ENCODE measurements at regions not wholly inside any gene's neighbourhood (a gene's known extent, or its start where the extent isn't known, plus 50 kb on each side); places are given as distances from the start of the nearest gene placed in this dataset.

GRCh38 chr6:47135772-47136171 lies 93.6 kb upstream of the ADGRF1 start (continued):
- TF ChIP-seq, protein P1, sequence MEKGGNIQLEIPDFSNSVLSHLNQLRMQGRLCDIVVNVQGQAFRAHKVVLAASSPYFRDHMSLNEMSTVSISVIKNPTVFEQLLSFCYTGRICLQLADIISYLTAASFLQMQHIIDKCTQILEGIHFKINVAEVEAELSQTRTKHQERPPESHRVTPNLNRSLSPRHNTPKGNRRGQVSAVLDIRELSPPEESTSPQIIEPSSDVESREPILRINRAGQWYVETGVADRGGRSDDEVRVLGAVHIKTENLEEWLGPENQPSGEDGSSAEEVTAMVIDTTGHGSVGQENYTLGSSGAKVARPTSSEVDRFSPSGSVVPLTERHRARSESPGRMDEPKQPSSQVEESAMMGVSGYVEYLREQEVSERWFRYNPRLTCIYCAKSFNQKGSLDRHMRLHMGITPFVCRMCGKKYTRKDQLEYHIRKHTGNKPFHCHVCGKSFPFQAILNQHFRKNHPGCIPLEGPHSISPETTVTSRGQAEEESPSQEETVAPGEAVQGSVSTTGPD (CRISPR knock-in tag; IDR thresholded peaks at IDR 0.05) = no peak
- TF ChIP-seq HIVEP1 (CRISPR knock-in tag; IDR thresholded peaks at IDR 0.05) (no peak), POLR2G (IDR thresholded peaks at IDR 0.05; ENCODE audit: low read depth, low read length) (no peak), ESRRA (CRISPR knock-in tag; IDR thresholded peaks at IDR 0.05; ENCODE audit: low read depth) (no peak), HDAC1 (CRISPR knock-in tag; IDR thresholded peaks at IDR 0.05) (no peak), DR1 (CRISPR knock-in tag; IDR thresholded peaks at IDR 0.05) (no peak), ZBTB44 (CRISPR knock-in tag; IDR thresholded peaks at IDR 0.05) (no peak), ZXDC (CRISPR knock-in tag; IDR thresholded peaks at IDR 0.05) (no peak), MIXL1 (CRISPR knock-in tag; IDR thresholded peaks at IDR 0.05) (no peak; the same call in 1 of the 2 replicates), ZSCAN25 (CRISPR knock-in tag; IDR thresholded peaks at IDR 0.05) (no peak), ZSCAN22 (CRISPR knock-in tag; IDR thresholded peaks at IDR 0.05) (no peak), FUBP1 (CRISPR knock-in tag; IDR thresholded peaks at IDR 0.05; ENCODE audit: borderline replicate concordance) (no peak), ZNF329 (CRISPR knock-in tag; IDR thresholded peaks at IDR 0.05; ENCODE audit: low read depth) (no peak), HDAC6 (IDR thresholded peaks at IDR 0.05; ENCODE audit: low read depth, low read length) (no peak), ZNF562 (CRISPR knock-in tag; IDR thresholded peaks at IDR 0.05; ENCODE audit: borderline replicate concordance) (no peak), MAF1 (CRISPR knock-in tag; IDR thresholded peaks at IDR 0.05; ENCODE audit: borderline replicate concordance) (no peak), TAF15 (IDR thresholded peaks at IDR 0.05; ENCODE audit: low read depth, low read length, poor library complexity, severe bottlenecking) (no peak)
- TF ChIP-seq, protein P2, sequence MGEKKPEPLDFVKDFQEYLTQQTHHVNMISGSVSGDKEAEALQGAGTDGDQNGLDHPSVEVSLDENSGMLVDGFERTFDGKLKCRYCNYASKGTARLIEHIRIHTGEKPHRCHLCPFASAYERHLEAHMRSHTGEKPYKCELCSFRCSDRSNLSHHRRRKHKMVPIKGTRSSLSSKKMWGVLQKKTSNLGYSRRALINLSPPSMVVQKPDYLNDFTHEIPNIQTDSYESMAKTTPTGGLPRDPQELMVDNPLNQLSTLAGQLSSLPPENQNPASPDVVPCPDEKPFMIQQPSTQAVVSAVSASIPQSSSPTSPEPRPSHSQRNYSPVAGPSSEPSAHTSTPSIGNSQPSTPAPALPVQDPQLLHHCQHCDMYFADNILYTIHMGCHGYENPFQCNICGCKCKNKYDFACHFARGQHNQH (CRISPR knock-in tag; IDR thresholded peaks at IDR 0.05) = peak; percentile 92
